Heart right ventricle (tissue), 16 donors: ENCODE measurements at regions not wholly inside any gene's neighbourhood (a gene's known extent, or its start where the extent isn't known, plus 50 kb on each side); places are given as distances from the start of the nearest gene placed in this dataset.

Experiments used
- ATAC-seq, 8 donors: fragments of 200-7000 bp; cut with Tn5 transposase; one replicate each; pipeline ENCODE4 v1.9.1; 2020; ENCODE audit warnings: mild to moderate bottlenecking in 8 of 8, moderate library complexity in 8 of 8, moderate number of reproducible peaks in 1 of 8
- DNase-seq, 2 donors: peaks; one replicate each; pipeline ENCODE4 v3.0.0-alpha.2; 2020
- H3K27ac ChIP-seq, 10 donors: fragments of 200-600 bp; sonication (generic) in 2 of 10; one replicate each; pipeline versions ENCODE4 v1.5.0 to v1.8.0; 2020 to 2022; ENCODE audit warnings: mild to moderate bottlenecking in 3 of 10
- H3K27me3 ChIP-seq, 7 donors: fragments of 200-600 bp; one replicate each; pipeline ENCODE4 v1.8.0; 2021 to 2022; ENCODE audit warnings: mild to moderate bottlenecking in 2 of 7
- H3K36me3 ChIP-seq, 9 donors: fragments of 200-600 bp; sonication (generic) in 1 of 9; one replicate each; pipeline versions ENCODE4 v1.5.0 to v1.8.0; 2020 to 2022; ENCODE audit warnings: mild to moderate bottlenecking in 2 of 9
- H3K4me1 ChIP-seq, 9 donors: fragments of 200-600 bp; sonication (generic) in 1 of 9; one replicate each; pipeline versions ENCODE4 v1.5.0 to v1.8.0; 2020 to 2022; ENCODE audit warnings: mild to moderate bottlenecking in 4 of 9
- H3K4me3 ChIP-seq, 10 donors: fragments of 200-600 bp; sonication (generic) in 2 of 10; one replicate each; pipeline versions ENCODE4 v1.5.0 to v1.8.0; 2020 to 2022; ENCODE audit warnings: mild to moderate bottlenecking in 7 of 10, moderate library complexity in 2 of 10
- H3K9me3 ChIP-seq, 11 donors: fragments of 200-600 bp in 10 of 11; sonication (generic) in 2 of 11; one replicate each; pipeline versions ENCODE4 v1.5.0 to v1.8.0; 2013 to 2022; ENCODE audit warnings: mild to moderate bottlenecking in 2 of 11, control low read depth in 1 of 11, moderate library complexity in 1 of 11
- WGBS, 2 donors: extraction: QIAGEN DNeasy Blood & Tissue Kit; methylation state at CpG; one replicate each; pipeline ENCODE4 v1.1.7; 2013; ENCODE audit warnings: inconsistent platforms in 1 of 2; 5-methylcytosine and 5-hydroxymethylcytosine counted together
- intact Hi-C, 10 donors: fragments of 100-400 bp; cut with DNase I; formaldehyde crosslinking; loops; one replicate each; pipeline versions ENCODE4 v1.11.1 to v1.14.2; 2022
- TF ChIP-seq, protein P1 (sequence below), 9 donors: fragments of 200-600 bp; sonication (generic) in 2 of 9; IDR thresholded peaks; one replicate each; pipeline versions ENCODE4 v1.5.0 to v1.8.0; 2021 to 2022; ENCODE audit warnings: antibody characterized with exemption in 9 of 9, mild to moderate bottlenecking in 5 of 9, moderate library complexity in 1 of 9
- donor health status: Arrhythmogenic right ventricular cardiomyopathy.
- donor health status: ischemic (EF 13 %, LVEDD 7.1; RV severe dilation, severe dysfunction).
- donor health status: healthy with polysubstance abuse.
- donor health status: DM: no; HTN: yes; CAD: no.
- donor health status: DM: no; HTN: no; CAD: no.
- donor health status: ischemic (EF 25% LVEDD 6.9; RV normal size, moderate dysfunction).
- donor health status: ischemic (EF 25% LVEDD 5.7; RV mildly dilated, moderate dysfunction).
- donor health status: healthy.
- donor health status: DM: yes; HTN: yes; CAD: no.
- donor health status: Ischemic cardiomyopathy.
- donor health status: ischemic (EF 35%, LVEDD 5.7; RV mildly dilated, moderate dysfunction).
- donor health status: nonischemic (EF 11% LVEDD 7.7; RV severe dilation, severe dysfunction).
- donor health status: DM: yes; HTN: yes; CAD: no.
- donor health status: PGD.
- donor health status: ischemic (EF 29% LVEDD 5.4; RV normal size, mild dysfunction).
- donor health status: nonischemic (EF 23%, LVEDD 6.1; RV moderate dilation, normal function).

GRCh38 chr18:22507055-22507454 is 89.3 kb upstream of the CTAGE1 start:
- no peaks in the 10 kb centered on the region for H3K9me3 ChIP-seq
- TF ChIP-seq, protein P1, sequence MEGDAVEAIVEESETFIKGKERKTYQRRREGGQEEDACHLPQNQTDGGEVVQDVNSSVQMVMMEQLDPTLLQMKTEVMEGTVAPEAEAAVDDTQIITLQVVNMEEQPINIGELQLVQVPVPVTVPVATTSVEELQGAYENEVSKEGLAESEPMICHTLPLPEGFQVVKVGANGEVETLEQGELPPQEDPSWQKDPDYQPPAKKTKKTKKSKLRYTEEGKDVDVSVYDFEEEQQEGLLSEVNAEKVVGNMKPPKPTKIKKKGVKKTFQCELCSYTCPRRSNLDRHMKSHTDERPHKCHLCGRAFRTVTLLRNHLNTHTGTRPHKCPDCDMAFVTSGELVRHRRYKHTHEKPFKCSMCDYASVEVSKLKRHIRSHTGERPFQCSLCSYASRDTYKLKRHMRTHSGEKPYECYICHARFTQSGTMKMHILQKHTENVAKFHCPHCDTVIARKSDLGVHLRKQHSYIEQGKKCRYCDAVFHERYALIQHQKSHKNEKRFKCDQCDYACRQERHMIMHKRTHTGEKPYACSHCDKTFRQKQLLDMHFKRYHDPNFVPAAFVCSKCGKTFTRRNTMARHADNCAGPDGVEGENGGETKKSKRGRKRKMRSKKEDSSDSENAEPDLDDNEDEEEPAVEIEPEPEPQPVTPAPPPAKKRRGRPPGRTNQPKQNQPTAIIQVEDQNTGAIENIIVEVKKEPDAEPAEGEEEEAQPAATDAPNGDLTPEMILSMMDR (IDR thresholded peaks at IDR 0.05), result no peak
- no peak overlapping the region for H3K4me3 ChIP-seq
- no peaks in the 10 kb centered on the region for H3K36me3 ChIP-seq
- intact Hi-C loops, result loop anchor here in 1 of 10 donors (10.0 kb wide), 1 partner anchor 72 kb away; no protein-coding TSS in a partner anchor
- no peaks in the 10 kb centered on the region for H3K27me3 ChIP-seq
- ATAC-seq (no peak), DNase-seq (no peak)
- no peak overlapping the region for H3K27ac ChIP-seq
- peaks cover 0 to 25% (median 11%) of the 10 kb centered on the region in 9 donors for H3K4me1 ChIP-seq
- 54 to 67% methylated on average over 2 of the region's 2 CpGs for WGBS, 2 donors

- no peaks in the 10 kb centered on the region for H3K36me3 ChIP-seq
- ATAC-seq (no peak), DNase-seq (no peak)
- peaks cover 0 to 11% (median 7%) of the 10 kb centered on the region in 9 donors for H3K4me1 ChIP-seq
- no peak overlapping the region for H3K4me3 ChIP-seq
- 0% methylated on average over 1 of the region's 1 CpG for WGBS, 2 donors
- TF ChIP-seq, protein P1 (IDR thresholded peaks at IDR 0.05), result no peak
- intact Hi-C loops, result loop anchor here in 1 of 10 donors (10.0 kb wide), 1 partner anchor 75 kb away; no protein-coding TSS in a partner anchor
- no peaks in the 10 kb centered on the region for H3K27me3 ChIP-seq
- no peaks in the 10 kb centered on the region for H3K9me3 ChIP-seq
- H3K27ac ChIP-seq, result no peak overlapping the region
Measured at GRCh38 chr18:22509423-22509822, 91.7 kb upstream of the CTAGE1 start.

DNA sequence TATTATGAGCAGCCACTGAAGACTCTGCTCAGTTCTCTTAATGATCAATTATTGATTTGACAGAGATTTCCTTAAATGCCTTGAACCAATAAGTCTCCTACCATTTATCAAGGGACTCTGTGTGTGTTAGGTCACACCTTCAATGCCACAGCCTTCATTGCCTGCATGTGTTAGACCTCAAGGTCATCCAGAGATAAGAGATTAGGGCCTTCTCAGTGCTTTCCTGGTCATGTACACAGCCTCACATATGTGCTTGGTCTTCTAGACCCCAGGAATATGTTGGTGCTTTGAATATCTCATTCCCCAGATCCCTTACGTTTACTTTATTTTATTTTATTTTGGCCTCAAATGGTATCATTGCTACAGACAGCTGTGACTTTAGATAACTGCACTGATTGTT is 93.0 kb upstream of the CTAGE1 start:
- intact Hi-C loops, result loop anchor here in 1 of 10 donors (10.0 kb wide), 1 partner anchor 54 kb away; no protein-coding TSS in a partner anchor
- WGBS, 2 donors, result 77 to 83% methylated on average over 1 of the region's 1 CpG
- TF ChIP-seq, protein P1 (IDR thresholded peaks at IDR 0.05), result no peak

DNA sequence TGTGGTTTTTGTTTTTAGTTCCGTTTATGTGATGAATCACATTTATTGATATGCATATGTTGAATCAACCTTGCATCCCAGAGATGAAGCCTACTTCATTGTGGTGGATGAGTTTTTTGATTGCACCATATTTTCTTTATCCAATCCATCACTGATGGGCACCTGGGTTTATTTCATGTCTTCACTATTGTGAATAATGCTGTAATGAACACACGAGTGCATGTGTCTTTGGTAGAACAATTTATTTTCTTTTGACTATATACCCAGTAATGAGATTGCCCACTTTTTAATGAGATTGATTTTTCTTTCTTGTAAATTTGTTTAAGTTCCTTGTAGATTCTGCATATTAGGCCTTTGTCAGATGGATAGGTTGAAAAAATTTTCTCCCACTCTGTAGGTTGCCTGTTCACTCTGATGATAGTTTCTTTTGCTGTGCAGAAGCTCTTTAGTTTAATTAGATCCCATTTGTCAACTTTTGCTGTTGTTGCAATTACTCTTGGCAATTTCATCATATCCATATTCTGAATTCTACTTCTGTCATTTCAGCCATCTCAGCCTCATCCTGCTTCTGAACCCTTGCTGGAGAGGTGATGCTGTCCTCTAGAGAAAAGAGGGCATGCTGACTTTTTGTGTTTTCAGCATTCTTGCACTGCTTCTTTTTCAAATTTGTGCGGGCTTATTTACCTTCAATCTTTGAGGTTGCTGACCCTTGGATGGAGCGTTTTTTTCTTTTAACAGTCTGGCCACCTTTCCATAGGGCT is 96.2 kb upstream of the CTAGE1 start:
- TF ChIP-seq, protein P1 (IDR thresholded peaks at IDR 0.05), result no peak
- Histone ChIP-seq H3K27ac (no peak overlapping the region), H3K4me1 (peaks cover 0 to 8% (median 0%) of the 10 kb centered on the region in 9 donors), H3K9me3 (no peaks in the 10 kb centered on the region), H3K27me3 (no peaks in the 10 kb centered on the region), H3K36me3 (no peaks in the 10 kb centered on the region), H3K4me3 (no peak overlapping the region)
- WGBS, 2 donors, result 97% methylated on average over 4 of the region's 4 CpGs
- ATAC-seq (no peak), DNase-seq (no peak)
- intact Hi-C loops, result loop anchor here in 1 of 10 donors (10.0 kb wide), 1 partner anchor 51 kb away; no protein-coding TSS in a partner anchor

More for the DNA sequence above, 93.0 kb upstream of the CTAGE1 start:
- no peak for DNase-seq
- no peaks in the 10 kb centered on the region for H3K36me3 ChIP-seq
- H3K4me3 ChIP-seq, result no peak overlapping the region
- no peak for ATAC-seq
- H3K27me3 ChIP-seq, result no peaks in the 10 kb centered on the region
- H3K4me1 ChIP-seq, result no peaks in the 10 kb centered on the region
- H3K9me3 ChIP-seq, result no peaks in the 10 kb centered on the region
- H3K27ac ChIP-seq, result no peak overlapping the region
